Left lung (tissue), 4 donors: ENCODE measurements at regions not wholly inside any gene's neighbourhood (a gene's known extent, or its start where the extent isn't known, plus 50 kb on each side); places are given as distances from the start of the nearest gene placed in this dataset.

Experiments used
- ATAC-seq: fragments of 200-7000 bp; cut with Tn5 transposase; one replicate; pipeline ENCODE4 v1.9.1; 2020; ENCODE audit warnings: moderate library complexity
- DNase-seq, 4 donors: peaks; one replicate each; pipeline ENCODE4 v3.0.0-alpha.2; 2013 to 2020
- H3K27ac ChIP-seq, 2 donors: fragments of 200-600 bp; sonication (generic) in 1 of 2; one replicate each; pipeline versions ENCODE4 v1.5.0 to v1.8.0; 2020 to 2021
- H3K27me3 ChIP-seq, 2 donors: fragments of 200-600 bp; sonication (generic) in 1 of 2; one replicate each; pipeline versions ENCODE4 v1.5.0 to v1.8.0; 2020 to 2021
- H3K36me3 ChIP-seq, 2 donors: fragments of 200-600 bp; sonication (generic) in 1 of 2; one replicate each; pipeline versions ENCODE4 v1.5.0 to v1.8.0; 2020 to 2021
- H3K4me1 ChIP-seq, 2 donors: fragments of 200-600 bp; one replicate each; pipeline ENCODE4 v1.8.0; 2021
- H3K4me3 ChIP-seq, 2 donors: fragments of 200-600 bp; sonication (generic) in 1 of 2; one replicate each; pipeline versions ENCODE4 v1.5.0 to v1.8.0; 2020 to 2021; ENCODE audit warnings: mild to moderate bottlenecking in 1 of 2
- H3K9me3 ChIP-seq, 2 donors: fragments of 200-600 bp; sonication (generic) in 1 of 2; one replicate each; pipeline versions ENCODE4 v1.5.0 to v1.8.0; 2020 to 2021
- CTCF ChIP-seq, 2 donors: fragments of 200-600 bp; sonication (generic) in 1 of 2; IDR thresholded peaks; one replicate each; pipeline versions ENCODE4 v1.5.0 to v1.8.0; 2021; ENCODE audit warnings: antibody characterized with exemption in 2 of 2
- intact Hi-C, 2 donors: fragments of 100-400 bp; cut with DNase I; formaldehyde crosslinking; loops; one replicate each; pipeline versions ENCODE4 v1.11.2 to v1.14.2; 2022
- donor health status: DM: no; HTN: yes; CAD: no.
- donor health status: DM: no; HTN: no; CAD: no.

GRCh38 chr1:101302831-101303511 is 66.2 kb downstream of the S1PR1 start:
- no peak for TF ChIP-seq CTCF (IDR thresholded peaks at IDR 0.05)
- no peak for DNase-seq
- H3K9me3 ChIP-seq = no peaks in the 10 kb centered on the region
- intact Hi-C loops = loop anchor here in 1 of 2 donors (10.0 kb wide), 1 partner anchor 52 kb away; no protein-coding TSS in a partner anchor
- no peaks in the 10 kb centered on the region for H3K27me3 ChIP-seq
- no peaks in the 10 kb centered on the region for H3K4me1 ChIP-seq
- no peak overlapping the region for H3K4me3 ChIP-seq
- no peaks in the 10 kb centered on the region for H3K36me3 ChIP-seq
- H3K27ac ChIP-seq = no peak overlapping the region
- no peak for ATAC-seq

GRCh38 chr1:101307985-101308689 is 71.3 kb downstream of the S1PR1 start:
- H3K4me1 ChIP-seq = peaks cover 8 to 16% of the 10 kb centered on the region in 2 donors
- no peaks in the 10 kb centered on the region for H3K36me3 ChIP-seq
- H3K27me3 ChIP-seq = peaks cover 0 to 13% of the 10 kb centered on the region in 2 donors
- DNase-seq (no peak), ATAC-seq (no peak)
- H3K4me3 ChIP-seq = no peak overlapping the region
- TF ChIP-seq CTCF (IDR thresholded peaks at IDR 0.05) = no peak
- H3K9me3 ChIP-seq = no peaks in the 10 kb centered on the region
- intact Hi-C loops = loop anchor here in 1 of 2 donors (10.0 kb wide), 1 partner anchor 47 kb away; no protein-coding TSS in a partner anchor
- no peak overlapping the region for H3K27ac ChIP-seq

GRCh38 chr1:101308935-101309333 is 72.1 kb downstream of the S1PR1 start:
- DNase-seq (no peak), ATAC-seq (no peak)
- no peaks in the 10 kb centered on the region for H3K36me3 ChIP-seq
- intact Hi-C loops = loop anchor here in 1 of 2 donors (10.0 kb wide), 1 partner anchor 46 kb away; no protein-coding TSS in a partner anchor
- H3K27ac ChIP-seq = no peak overlapping the region
- no peak for TF ChIP-seq CTCF (IDR thresholded peaks at IDR 0.05)
- peak overlapping the region in 1 of 2 donors; percentile 27 for H3K4me3 ChIP-seq
- peaks cover 8 to 16% of the 10 kb centered on the region in 2 donors for H3K4me1 ChIP-seq
- no peaks in the 10 kb centered on the region for H3K9me3 ChIP-seq
- peaks cover 0 to 13% of the 10 kb centered on the region in 2 donors for H3K27me3 ChIP-seq

- H3K36me3 ChIP-seq = no peaks in the 10 kb centered on the region
- peak; percentile 64 to 83 (median 72) for DNase-seq
- H3K9me3 ChIP-seq = no peaks in the 10 kb centered on the region
- peak; percentile 96 for ATAC-seq
- TF ChIP-seq CTCF (IDR thresholded peaks at IDR 0.05) = peak; percentile 72 to 84
- H3K4me3 ChIP-seq = peak overlapping the region; percentile 12 to 27
- intact Hi-C loops = loop anchor here in 1 of 2 donors (10.0 kb wide), 1 partner anchor 45 kb away; no protein-coding TSS in a partner anchor
- H3K4me1 ChIP-seq = peaks cover 8 to 16% of the 10 kb centered on the region in 2 donors
- H3K27ac ChIP-seq = no peak overlapping the region
- H3K27me3 ChIP-seq = peaks cover 0 to 13% of the 10 kb centered on the region in 2 donors
Measured at GRCh38 chr1:101309334-101310311, 72.8 kb downstream of the S1PR1 start.
